Adipocyte (in vitro differentiated cells): ENCODE measurements at regions not wholly inside any gene's neighbourhood (a gene's known extent, or its start where the extent isn't known, plus 50 kb on each side); places are given as distances from the start of the nearest gene placed in this dataset.

ENCODE experiments used
- DNase-seq: peaks from one replicate; pipeline ENCODE4 v3.0.0-alpha.2; 2015; ENCODE audit warnings: low read depth
- H3K27me3 ChIP-seq: replicated peaks from 2 replicates; pipeline ENCODE4 v1.7.0; 2013; ENCODE audit warnings: mild to moderate bottlenecking, low read length, moderate library complexity; ENCODE audit not compliant: control insufficient read depth, insufficient read depth
- H3K36me3 ChIP-seq: 2 replicates; pipeline ENCODE4 v1.7.0; 2013; ENCODE audit warnings: low read length, mild to moderate bottlenecking, moderate library complexity; ENCODE audit not compliant: control insufficient read depth, insufficient read depth, severe bottlenecking
- H3K4me1 ChIP-seq: 2 replicates; pipeline ENCODE4 v1.7.0; 2013; ENCODE audit warnings: mild to moderate bottlenecking, low read length, moderate library complexity; ENCODE audit not compliant: control insufficient read depth, insufficient read depth
- H3K4me3 ChIP-seq: 2 replicates; pipeline ENCODE4 v1.7.0; 2013; ENCODE audit warnings: mild to moderate bottlenecking, low read length, moderate library complexity
- H3K9ac ChIP-seq: 2 replicates; pipeline ENCODE4 v1.7.0; 2013; ENCODE audit warnings: mild to moderate bottlenecking, low read length, moderate library complexity
- H3K9me3 ChIP-seq: 2 replicates; pipeline ENCODE4 v1.7.0; 2013; ENCODE audit warnings: mild to moderate bottlenecking, low read length, moderate library complexity; ENCODE audit not compliant: control insufficient read depth

GRCh38 chr16:51896013-51896412 is 650.9 kb downstream of the TOX3 start:
- no peak for DNase-seq
- Histone ChIP-seq H3K4me3 (no peak overlapping the region), H3K36me3 (no peaks in the 10 kb centered on the region), H3K9me3 (no peaks in the 10 kb centered on the region), H3K9ac (no peak overlapping the region), H3K27me3 (no peaks in the 10 kb centered on the region), H3K4me1 (no peaks in the 10 kb centered on the region)

GRCh38 chr16:51892293-51893007 is 654.5 kb downstream of the TOX3 start:
- no peak for DNase-seq
- Histone ChIP-seq H3K4me3 (no peak overlapping the region), H3K9me3 (no peaks in the 10 kb centered on the region), H3K4me1 (peaks cover 3% of the 10 kb centered on the region), H3K9ac (no peak overlapping the region), H3K36me3 (no peaks in the 10 kb centered on the region), H3K27me3 (no peaks in the 10 kb centered on the region)

- H3K9me3 ChIP-seq = no peaks in the 10 kb centered on the region
- H3K27me3 ChIP-seq = no peaks in the 10 kb centered on the region
- H3K36me3 ChIP-seq = no peaks in the 10 kb centered on the region
- peaks cover 3% of the 10 kb centered on the region for H3K4me1 ChIP-seq
- no peak overlapping the region for H3K4me3 ChIP-seq
- DNase-seq = no peak
- H3K9ac ChIP-seq = no peak overlapping the region
Measured at GRCh38 chr16:51888534-51888933, 658.4 kb downstream of the TOX3 start.

- Histone ChIP-seq H3K4me3 (no peak overlapping the region), H3K4me1 (peaks cover 3% of the 10 kb centered on the region), H3K27me3 (no peaks in the 10 kb centered on the region), H3K9ac (no peak overlapping the region), H3K9me3 (no peaks in the 10 kb centered on the region), H3K36me3 (no peaks in the 10 kb centered on the region)
- DNase-seq = peak; percentile 73
Measured at GRCh38 chr16:51888016-51888415, 658.9 kb downstream of the TOX3 start.

- H3K36me3 ChIP-seq = no peaks in the 10 kb centered on the region
- H3K9ac ChIP-seq = no peak overlapping the region
- H3K9me3 ChIP-seq = no peaks in the 10 kb centered on the region
- no peak overlapping the region for H3K4me3 ChIP-seq
- H3K4me1 ChIP-seq = peaks cover 3% of the 10 kb centered on the region
- no peaks in the 10 kb centered on the region for H3K27me3 ChIP-seq
- no peak for DNase-seq
Measured at GRCh38 chr16:51886456-51886855, 660.5 kb downstream of the TOX3 start.

GRCh38 chr16:51884773-51885172 is 662.2 kb downstream of the TOX3 start:
- no peak overlapping the region for H3K4me3 ChIP-seq
- H3K27me3 ChIP-seq = no peaks in the 10 kb centered on the region
- peaks cover 6% of the 10 kb centered on the region for H3K4me1 ChIP-seq
- no peak for DNase-seq
- H3K36me3 ChIP-seq = no peaks in the 10 kb centered on the region
- no peak overlapping the region for H3K9ac ChIP-seq
- H3K9me3 ChIP-seq = no peaks in the 10 kb centered on the region

- Histone ChIP-seq H3K9ac (no peak overlapping the region), H3K4me1 (peaks cover 3% of the 10 kb centered on the region), H3K27me3 (no peaks in the 10 kb centered on the region), H3K36me3 (no peaks in the 10 kb centered on the region), H3K4me3 (no peak overlapping the region), H3K9me3 (no peaks in the 10 kb centered on the region)
- DNase-seq = no peak
Measured at GRCh38 chr16:51881731-51882130, 665.2 kb downstream of the TOX3 start.

GRCh38 chr16:51880776-51881175 is 666.2 kb downstream of the TOX3 start:
- Histone ChIP-seq H3K9me3 (no peaks in the 10 kb centered on the region), H3K9ac (no peak overlapping the region), H3K27me3 (no peaks in the 10 kb centered on the region), H3K4me3 (no peak overlapping the region), H3K36me3 (no peaks in the 10 kb centered on the region), H3K4me1 (peaks cover 8% of the 10 kb centered on the region)
- DNase-seq = peak; percentile 67

- no peak for DNase-seq
- no peak overlapping the region for H3K9ac ChIP-seq
- no peaks in the 10 kb centered on the region for H3K9me3 ChIP-seq
Measured at GRCh38 chr16:51877686-51878085, 669.3 kb downstream of the TOX3 start.

GRCh38 chr16:51876934-51877333 is 670.0 kb downstream of the TOX3 start:
- DNase-seq = no peak
- Histone ChIP-seq H3K9me3 (no peaks in the 10 kb centered on the region), H3K4me3 (no peak overlapping the region), H3K36me3 (no peaks in the 10 kb centered on the region), H3K27me3 (peaks cover 3% of the 10 kb centered on the region), H3K9ac (no peak overlapping the region), H3K4me1 (peaks cover 9% of the 10 kb centered on the region)

More at GRCh38 chr16:51877686-51878085, 669.3 kb downstream of the TOX3 start:
- Histone ChIP-seq H3K4me3 (no peak overlapping the region), H3K27me3 (peaks cover 3% of the 10 kb centered on the region), H3K36me3 (no peaks in the 10 kb centered on the region), H3K4me1 (peaks cover 9% of the 10 kb centered on the region)

- peaks cover 3% of the 10 kb centered on the region for H3K27me3 ChIP-seq
- no peak for DNase-seq
Measured at GRCh38 chr16:51876601-51876875, 670.4 kb downstream of the TOX3 start.

More at GRCh38 chr16:51876601-51876875, 670.4 kb downstream of the TOX3 start:
- Histone ChIP-seq H3K9ac (no peak overlapping the region), H3K4me3 (no peak overlapping the region), H3K9me3 (no peaks in the 10 kb centered on the region), H3K36me3 (no peaks in the 10 kb centered on the region), H3K4me1 (peaks cover 9% of the 10 kb centered on the region)
